H9 (cell line): ENCODE measurements at regions not wholly inside any gene's neighbourhood (a gene's known extent, or its start where the extent isn't known, plus 50 kb on each side); places are given as distances from the start of the nearest gene placed in this dataset.

ENCODE experiments used
- DNase-seq: peaks from one replicate; pipeline ENCODE4 v3.0.0-alpha.2; 2017
- H2AFZ ChIP-seq: one replicate; pipeline ENCODE4 v1.6.1; 2013; ENCODE audit warnings: mild to moderate bottlenecking, low read length, control low read depth, moderate library complexity
- H2AK5ac ChIP-seq: 2 replicates; pipeline ENCODE4 v1.6.1; 2013; ENCODE audit warnings: low read length, control low read depth, mixed read lengths; ENCODE audit not compliant: insufficient read length
- H2BK120ac ChIP-seq: one replicate; pipeline ENCODE4 v1.6.1; 2013; ENCODE audit warnings: low read depth, mild to moderate bottlenecking, low read length, control low read depth, inconsistent platforms; ENCODE audit not compliant: poor library complexity, severe bottlenecking
- H2BK12ac ChIP-seq: 2 replicates; pipeline ENCODE4 v1.6.1; 2013; ENCODE audit warnings: low read length, control low read depth, mixed read lengths, low read depth; ENCODE audit not compliant: insufficient read length
- H2BK15ac ChIP-seq: 2 replicates; pipeline ENCODE4 v1.6.1; 2013; ENCODE audit warnings: low read depth, low read length, control low read depth
- H2BK20ac ChIP-seq: one replicate; pipeline ENCODE4 v1.6.1; 2013; ENCODE audit warnings: low read depth, mild to moderate bottlenecking, low read length, control low read depth, inconsistent platforms; ENCODE audit not compliant: poor library complexity, severe bottlenecking
- H2BK5ac ChIP-seq: 2 replicates; pipeline ENCODE4 v1.6.1; 2013; ENCODE audit warnings: low read length, control low read depth, mixed read lengths; ENCODE audit not compliant: insufficient read length
- H3K14ac ChIP-seq: 2 replicates; pipeline ENCODE4 v1.6.1; 2013; ENCODE audit warnings: low read length, control low read depth; ENCODE audit not compliant: insufficient read depth
- H3K18ac ChIP-seq: 2 replicates; pipeline ENCODE4 v1.6.1; 2013; ENCODE audit warnings: low read depth, mild to moderate bottlenecking, mixed read lengths, low read length, control low read depth; ENCODE audit not compliant: insufficient read length
- H3K23ac ChIP-seq: 2 replicates; pipeline ENCODE4 v1.6.1; 2013; ENCODE audit warnings: low read length, control low read depth, mixed read lengths, low read depth; ENCODE audit not compliant: insufficient read length
- H3K23me2 ChIP-seq: 2 replicates; pipeline ENCODE4 v1.6.1; 2013; ENCODE audit warnings: low read depth, mild to moderate bottlenecking, mixed read lengths, low read length, control low read depth; ENCODE audit not compliant: insufficient read length, poor library complexity, severe bottlenecking
- H3K27ac ChIP-seq: 2 replicates; pipeline ENCODE4 v1.5.1; 2013; ENCODE audit warnings: low read length, control low read depth, mixed read lengths, low read depth; ENCODE audit not compliant: insufficient read length
- H3K27me3 ChIP-seq: 2 replicates; pipeline ENCODE4 v1.6.1; 2013; ENCODE audit warnings: low read length, control low read depth, inconsistent platforms; ENCODE audit not compliant: insufficient read depth
- H3K4ac ChIP-seq: 2 replicates; pipeline ENCODE4 v1.6.1; 2013; ENCODE audit warnings: low read depth, mild to moderate bottlenecking, control low read depth, inconsistent platforms, low read length, moderate library complexity
- H3K4me1 ChIP-seq: 2 replicates; pipeline ENCODE4 v1.6.1; 2013; ENCODE audit warnings: low read length, control low read depth, inconsistent platforms; ENCODE audit not compliant: insufficient read depth
- H3K4me2 ChIP-seq: 2 replicates; pipeline ENCODE4 v1.6.1; 2013; ENCODE audit warnings: low read length, control low read depth, mixed read lengths; ENCODE audit not compliant: insufficient read length, insufficient read depth
- H3K56ac ChIP-seq: 2 replicates; pipeline ENCODE4 v1.6.1; 2013; ENCODE audit warnings: low read depth, mild to moderate bottlenecking, mixed read lengths, low read length, control low read depth; ENCODE audit not compliant: insufficient read length
- H3K79me1 ChIP-seq: 2 replicates; pipeline ENCODE4 v1.6.1; 2013; ENCODE audit warnings: low read depth, mild to moderate bottlenecking, moderate library complexity, low read length, control low read depth, inconsistent platforms; ENCODE audit not compliant: insufficient read depth, poor library complexity, severe bottlenecking
- H3K79me2 ChIP-seq: 2 replicates; pipeline ENCODE4 v1.6.1; 2013; ENCODE audit warnings: low read length, control low read depth, inconsistent platforms; ENCODE audit not compliant: insufficient read depth
- H3K9ac ChIP-seq: 2 replicates; pipeline ENCODE4 v1.6.1; 2013; ENCODE audit warnings: low read length, control low read depth, mixed read lengths; ENCODE audit not compliant: insufficient read length; ENCODE audit errors: extremely low read depth
- H3K9me3 ChIP-seq: one replicate; pipeline ENCODE4 v1.6.1; 2013; ENCODE audit warnings: low read depth, low read length, inconsistent platforms; ENCODE audit not compliant: control insufficient read depth
- H3T11ph ChIP-seq: one replicate; pipeline ENCODE4 v1.6.1; 2013; ENCODE audit warnings: mild to moderate bottlenecking, low read length, control low read depth, inconsistent platforms
- H4K20me1 ChIP-seq: one replicate; pipeline ENCODE4 v1.6.1; 2013; ENCODE audit not compliant: control insufficient read depth, insufficient read length, insufficient read depth
- H4K5ac ChIP-seq: 2 replicates; pipeline ENCODE4 v1.6.1; 2013; ENCODE audit warnings: low read depth, mild to moderate bottlenecking, mixed read lengths, low read length, control low read depth; ENCODE audit not compliant: insufficient read length
- H4K8ac ChIP-seq: replicated peaks from 2 replicates; pipeline ENCODE4 v1.6.1; 2013; ENCODE audit warnings: low read length, control low read depth, mixed read lengths, low read depth; ENCODE audit not compliant: insufficient read length
- H4K91ac ChIP-seq: 2 replicates; pipeline ENCODE4 v1.6.1; 2013; ENCODE audit warnings: low read depth, mild to moderate bottlenecking, moderate library complexity, mixed read lengths, low read length, control low read depth; ENCODE audit not compliant: insufficient read length
- H3K27ac Mint-ChIP-seq, 3 experiments: 2 replicates in 2 of 3; 3 replicates in 1 of 3; pipeline ENCODE4 v1.8.0; 2020 to 2021; ENCODE audit warnings: mixed read lengths in 3 of 3, mild to moderate bottlenecking in 1 of 3, moderate library complexity in 1 of 3
- H3K27me3 Mint-ChIP-seq: 2 replicates; pipeline ENCODE4 v1.8.0; 2021; ENCODE audit warnings: low read depth, mild to moderate bottlenecking, moderate library complexity, mixed read lengths
- H3K36me3 Mint-ChIP-seq, 3 experiments: 2 replicates in 2 of 3; 3 replicates in 1 of 3; pipeline ENCODE4 v1.8.0; 2020 to 2021; ENCODE audit warnings: low read depth in 3 of 3, mixed read lengths in 3 of 3; ENCODE audit not compliant: insufficient read depth in 1 of 3
- H3K4me1 Mint-ChIP-seq, 2 experiments: 2 replicates each; pipeline ENCODE4 v1.8.0; 2020; ENCODE audit warnings: mixed read lengths in 2 of 2
- H3K4me3 Mint-ChIP-seq, 2 experiments: 2 replicates in 1 of 2; 3 replicates in 1 of 2; pipeline ENCODE4 v1.8.0; 2020 to 2021; ENCODE audit warnings: mild to moderate bottlenecking in 2 of 2, mixed read lengths in 2 of 2, moderate library complexity in 1 of 2
- H3K9me3 Mint-ChIP-seq, 2 experiments: 2 replicates in 1 of 2; 3 replicates in 1 of 2; pipeline ENCODE4 v1.8.0; 2020; ENCODE audit warnings: mild to moderate bottlenecking in 2 of 2, mixed read lengths in 2 of 2, moderate library complexity in 1 of 2
- WGBS: extraction: QIAGEN DNeasy Blood & Tissue Kit; methylation state at CpG from one replicate; pipeline ENCODE4 v1.1.7; 2013; ENCODE audit warnings: missing lambda C conversion rate, low lambda C conversion rate, mixed read lengths; ENCODE audit not compliant: insufficient read length; ENCODE audit errors: extremely low coverage; 5-methylcytosine and 5-hydroxymethylcytosine counted together
- TF ChIP-seq, protein P1 (sequence below): fragments of 200-600 bp; sonication (generic); conservative IDR thresholded peaks from 3 replicates; pipeline ENCODE4 v1.8.0; 2021; ENCODE audit warnings: antibody characterized with exemption, mild to moderate bottlenecking

DNA sequence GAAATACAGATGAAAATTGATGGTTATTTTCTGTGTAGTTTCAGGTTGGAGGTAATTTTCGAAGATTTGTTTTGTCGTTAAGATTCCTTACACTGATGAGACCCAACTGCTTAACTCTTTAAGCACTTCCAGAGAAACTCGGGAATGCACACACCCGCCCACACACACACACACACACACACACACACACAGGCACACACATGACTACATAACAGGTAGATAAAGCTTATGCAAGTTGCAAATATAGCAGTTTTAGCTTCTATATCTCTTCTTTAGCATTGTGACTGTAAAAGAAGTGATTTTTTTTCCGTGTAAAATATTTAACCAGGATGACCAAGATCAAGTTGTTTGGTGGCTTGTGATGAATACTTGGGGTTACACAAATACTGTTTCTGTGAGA is 294.9 kb upstream of the NR2F2 start:
- Histone ChIP-seq H3K9me3 (no peaks in the 10 kb centered on the region), H2BK12ac (no peak overlapping the region), H3K56ac (no peak overlapping the region), H3T11ph (no peak overlapping the region), H3K23me2 (no peaks in the 10 kb centered on the region), H3K79me2 (no peaks in the 10 kb centered on the region), H2BK20ac (no peak overlapping the region), H2AFZ (no peak overlapping the region), H4K8ac (no peak overlapping the region), H4K5ac (no peak overlapping the region), H2AK5ac (no peak overlapping the region), H3K23ac (no peak overlapping the region), H3K18ac (no peak overlapping the region), H3K27ac (no peak overlapping the region), H3K14ac (no peak overlapping the region), H3K79me1 (no peaks in the 10 kb centered on the region), H2BK5ac (no peak overlapping the region), H3K27me3 (no peaks in the 10 kb centered on the region; the same call in 1 of the 2 replicates), H2BK15ac (no peak overlapping the region), H3K4me2 (no peak overlapping the region), H3K4ac (no peak overlapping the region), H4K91ac (no peak overlapping the region), H2BK120ac (no peak overlapping the region), H3K4me1 (no peaks in the 10 kb centered on the region), H4K20me1 (no peaks in the 10 kb centered on the region), H3K9ac (no peak overlapping the region)
- no peak overlapping the region for H3K4me3 Mint-ChIP-seq
- no peak overlapping the region for H3K27ac Mint-ChIP-seq
- DNase-seq = no peak
- no peaks in the 10 kb centered on the region for H3K36me3 Mint-ChIP-seq
- no peaks in the 10 kb centered on the region; a peak in 1 of 5 replicates for H3K9me3 Mint-ChIP-seq
- peaks cover 85% of the 10 kb centered on the region for H3K27me3 Mint-ChIP-seq
- H3K4me1 Mint-ChIP-seq = peaks cover 8 to 25% of the 10 kb centered on the region in 2 experiments
- TF ChIP-seq, protein P1, sequence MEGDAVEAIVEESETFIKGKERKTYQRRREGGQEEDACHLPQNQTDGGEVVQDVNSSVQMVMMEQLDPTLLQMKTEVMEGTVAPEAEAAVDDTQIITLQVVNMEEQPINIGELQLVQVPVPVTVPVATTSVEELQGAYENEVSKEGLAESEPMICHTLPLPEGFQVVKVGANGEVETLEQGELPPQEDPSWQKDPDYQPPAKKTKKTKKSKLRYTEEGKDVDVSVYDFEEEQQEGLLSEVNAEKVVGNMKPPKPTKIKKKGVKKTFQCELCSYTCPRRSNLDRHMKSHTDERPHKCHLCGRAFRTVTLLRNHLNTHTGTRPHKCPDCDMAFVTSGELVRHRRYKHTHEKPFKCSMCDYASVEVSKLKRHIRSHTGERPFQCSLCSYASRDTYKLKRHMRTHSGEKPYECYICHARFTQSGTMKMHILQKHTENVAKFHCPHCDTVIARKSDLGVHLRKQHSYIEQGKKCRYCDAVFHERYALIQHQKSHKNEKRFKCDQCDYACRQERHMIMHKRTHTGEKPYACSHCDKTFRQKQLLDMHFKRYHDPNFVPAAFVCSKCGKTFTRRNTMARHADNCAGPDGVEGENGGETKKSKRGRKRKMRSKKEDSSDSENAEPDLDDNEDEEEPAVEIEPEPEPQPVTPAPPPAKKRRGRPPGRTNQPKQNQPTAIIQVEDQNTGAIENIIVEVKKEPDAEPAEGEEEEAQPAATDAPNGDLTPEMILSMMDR = no peak
- WGBS = no CpG with 5 or more reads among the region's 5 CpGs
